GM12891 (cell line): ENCODE measurements at regions not wholly inside any gene's neighbourhood (a gene's known extent, or its start where the extent isn't known, plus 50 kb on each side); places are given as distances from the start of the nearest gene placed in this dataset.

Source experiments
- POLR2A ChIP-seq: IDR thresholded peaks from 2 replicates; pipeline ENCODE4 v1.6.1; 2011; ENCODE audit warnings: low read depth, low read length, control low read depth
- POLR2AphosphoS5 ChIP-seq: IDR thresholded peaks from 2 replicates; pipeline ENCODE4 v1.6.1; 2011; ENCODE audit warnings: low read depth, low read length, control low read depth

DNA sequence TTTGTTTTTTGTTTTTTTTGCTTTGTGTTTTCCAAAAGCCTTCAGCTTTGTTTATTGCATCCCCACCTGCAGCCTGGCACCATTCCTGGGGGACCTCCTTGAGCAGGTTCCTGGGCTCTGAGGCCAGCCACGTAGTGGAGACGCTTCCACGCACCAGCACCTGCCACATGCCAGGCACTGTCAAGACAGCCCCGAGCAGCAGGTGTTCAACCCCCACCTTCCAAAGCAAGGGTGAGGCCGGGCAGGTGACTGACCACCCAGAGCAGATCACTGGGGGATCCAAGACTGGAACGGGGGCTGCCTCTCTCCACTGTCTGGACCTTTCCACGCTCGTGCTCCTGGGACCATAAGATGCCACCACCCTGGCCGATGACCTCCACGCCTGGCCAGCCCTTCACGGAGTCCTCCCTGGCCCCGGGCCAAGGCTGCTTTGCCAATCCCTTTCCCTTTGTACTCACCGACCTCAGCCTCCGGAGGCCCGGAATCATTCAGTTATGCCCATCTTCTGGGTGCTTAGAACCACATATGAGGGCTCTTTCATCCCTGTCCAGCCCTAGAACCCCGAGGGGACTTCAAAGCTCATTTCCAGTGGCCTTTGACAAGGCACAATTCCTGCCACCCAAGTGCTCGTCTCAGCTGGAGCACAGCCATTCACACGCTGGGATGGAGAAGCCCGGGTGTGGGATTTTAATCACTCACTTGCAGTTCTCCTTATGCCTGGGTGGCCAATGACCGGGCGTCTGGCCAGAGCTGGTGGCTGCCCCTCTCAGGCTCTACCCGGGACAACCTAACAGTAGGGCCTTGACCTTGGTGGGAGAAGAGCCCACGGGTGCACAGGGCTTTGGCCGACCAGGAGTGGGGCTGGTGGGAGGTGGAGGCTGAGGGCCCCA lies 330.8 kb downstream of the NPHP4 start:
- no peak for TF ChIP-seq POLR2AphosphoS5
- TF ChIP-seq POLR2A: no peak
